ENCODE measurements at regions not wholly inside any gene's neighbourhood (a gene's known extent, or its start where the extent isn't known, plus 50 kb on each side); places are given as distances from the start of the nearest gene placed in this dataset.

GRCh38 chr2:78263571-78263970 lies 741.4 kb upstream of the LRRTM4 start:
- Histone ChIP-seq H3K27ac (ENCODE audit: low read depth, low read length) (no peak overlapping the region), H2AK5ac (ENCODE audit: low read length) (no peak overlapping the region), H3K36me3 (ENCODE audit: control insufficient read depth in 1 of 2, insufficient read depth in 2 of 2, low read length in 2 of 2) (no peaks in the 10 kb centered on the region), H3K14ac (ENCODE audit: low read length) (no peak overlapping the region), H3K9me3 (ENCODE audit: insufficient read depth, low read depth, low read length) (no peaks in the 10 kb centered on the region), H3K4ac (ENCODE audit: low read depth, low read length) (no peak overlapping the region), H3K79me2 (ENCODE audit: control insufficient read depth, insufficient read depth, low read length, poor library complexity) (no peaks in the 10 kb centered on the region), H2BK12ac (ENCODE audit: low read length) (no peak overlapping the region), H4K12ac (ENCODE audit: low read depth, low read length) (no peak overlapping the region), H3K4me1 (ENCODE audit: control insufficient read depth in 1 of 2, insufficient read depth in 2 of 2, low read length in 2 of 2) (no peaks in the 10 kb centered on the region), H3K27me3 (ENCODE audit: insufficient read depth, low read length) (no peaks in the 10 kb centered on the region), H3K18ac (ENCODE audit: low read length) (no peak overlapping the region), H3K79me1 (ENCODE audit: low read length) (no peaks in the 10 kb centered on the region), H4K91ac (ENCODE audit: low read depth, low read length) (no peak overlapping the region), H2AFZ (ENCODE audit: insufficient read depth, low read length, poor library complexity) (no peak overlapping the region), H3K4me2 (ENCODE audit: low read length) (no peak overlapping the region), H2BK120ac (ENCODE audit: insufficient read depth, low read length, poor library complexity) (no peak overlapping the region), H3K4me3 (ENCODE audit: low read depth, low read length) (no peak overlapping the region), H3K23ac (ENCODE audit: low read length) (no peak overlapping the region), H2BK5ac (ENCODE audit: low read depth, low read length, poor library complexity) (no peak overlapping the region), H4K8ac (ENCODE audit: low read depth, low read length) (no peak overlapping the region), H3K9ac (ENCODE audit: low read length) (no peak overlapping the region)
- WGBS (ENCODE audit: extremely low coverage, insufficient coverage, insufficient read length) = no CpG with 5 or more reads among the region's 1 CpG
- DNase-seq = no peak

- Histone ChIP-seq H3K27ac (ENCODE audit: low read depth, low read length) (no peak overlapping the region), H3K14ac (ENCODE audit: low read length) (no peak overlapping the region), H2BK120ac (ENCODE audit: insufficient read depth, low read length, poor library complexity) (no peak overlapping the region), H3K4me2 (ENCODE audit: low read length) (no peak overlapping the region), H2BK5ac (ENCODE audit: low read depth, low read length, poor library complexity) (no peak overlapping the region), H2AFZ (ENCODE audit: insufficient read depth, low read length, poor library complexity) (no peak overlapping the region), H3K4me1 (ENCODE audit: control insufficient read depth in 1 of 2, insufficient read depth in 2 of 2, low read length in 2 of 2) (no peaks in the 10 kb centered on the region), H2BK12ac (ENCODE audit: low read length) (no peak overlapping the region), H3K18ac (ENCODE audit: low read length) (no peak overlapping the region), H3K4me3 (ENCODE audit: low read depth, low read length) (no peak overlapping the region), H3K4ac (ENCODE audit: low read depth, low read length) (no peak overlapping the region), H4K8ac (ENCODE audit: low read depth, low read length) (no peak overlapping the region), H3K9ac (ENCODE audit: low read length) (no peak overlapping the region), H3K23ac (ENCODE audit: low read length) (no peak overlapping the region), H3K79me1 (ENCODE audit: low read length) (no peaks in the 10 kb centered on the region), H3K36me3 (ENCODE audit: control insufficient read depth in 1 of 2, insufficient read depth in 2 of 2, low read length in 2 of 2) (no peaks in the 10 kb centered on the region), H3K9me3 (ENCODE audit: insufficient read depth, low read depth, low read length) (no peaks in the 10 kb centered on the region), H4K12ac (ENCODE audit: low read depth, low read length) (no peak overlapping the region), H3K27me3 (ENCODE audit: insufficient read depth, low read length) (no peaks in the 10 kb centered on the region), H3K79me2 (ENCODE audit: control insufficient read depth, insufficient read depth, low read length, poor library complexity) (no peaks in the 10 kb centered on the region), H2AK5ac (ENCODE audit: low read length) (no peak overlapping the region), H4K91ac (ENCODE audit: low read depth, low read length) (no peak overlapping the region)
- no peak for DNase-seq
- WGBS (ENCODE audit: extremely low coverage, insufficient coverage, insufficient read length) = no CpG with 5 or more reads among the region's 2 CpGs
Measured at GRCh38 chr2:78264130-78264529, 742.0 kb upstream of the LRRTM4 start.

- Histone ChIP-seq H4K8ac (ENCODE audit: low read depth, low read length) (no peak overlapping the region), H3K18ac (ENCODE audit: low read length) (no peak overlapping the region), H4K12ac (ENCODE audit: low read depth, low read length) (no peak overlapping the region), H3K4ac (ENCODE audit: low read depth, low read length) (no peak overlapping the region), H3K27ac (ENCODE audit: low read depth, low read length) (no peak overlapping the region), H3K4me2 (ENCODE audit: low read length) (no peak overlapping the region), H3K4me3 (ENCODE audit: low read depth, low read length) (no peak overlapping the region), H3K27me3 (ENCODE audit: insufficient read depth, low read length) (no peaks in the 10 kb centered on the region), H3K36me3 (ENCODE audit: control insufficient read depth in 1 of 2, insufficient read depth in 2 of 2, low read length in 2 of 2) (peaks cover 0 to 3% of the 10 kb centered on the region in 2 experiments), H3K79me1 (ENCODE audit: low read length) (no peaks in the 10 kb centered on the region), H4K91ac (ENCODE audit: low read depth, low read length) (no peak overlapping the region), H2AFZ (ENCODE audit: insufficient read depth, low read length, poor library complexity) (no peak overlapping the region), H3K79me2 (ENCODE audit: control insufficient read depth, insufficient read depth, low read length, poor library complexity) (no peaks in the 10 kb centered on the region), H3K14ac (ENCODE audit: low read length) (no peak overlapping the region), H3K23ac (ENCODE audit: low read length) (no peak overlapping the region), H2BK12ac (ENCODE audit: low read length) (no peak overlapping the region), H3K9ac (ENCODE audit: low read length) (no peak overlapping the region), H3K9me3 (ENCODE audit: insufficient read depth, low read depth, low read length) (no peaks in the 10 kb centered on the region), H2BK5ac (ENCODE audit: low read depth, low read length, poor library complexity) (no peak overlapping the region), H3K4me1 (ENCODE audit: control insufficient read depth in 1 of 2, insufficient read depth in 2 of 2, low read length in 2 of 2) (no peaks in the 10 kb centered on the region), H2BK120ac (ENCODE audit: insufficient read depth, low read length, poor library complexity) (no peak overlapping the region), H2AK5ac (ENCODE audit: low read length) (no peak overlapping the region)
- WGBS (ENCODE audit: extremely low coverage, insufficient coverage, insufficient read length) = no CpG with 5 or more reads among the region's 5 CpGs
- DNase-seq = no peak
Measured at GRCh38 chr2:78281164-78281563, 744.3 kb upstream of the REG3G start.

GRCh38 chr2:78290581-78291214 lies 734.8 kb upstream of the REG3G start:
- H3K9me3 ChIP-seq (ENCODE audit: insufficient read depth, low read depth, low read length) = no peaks in the 10 kb centered on the region
- DNase-seq = no peak
- no peak overlapping the region for H4K8ac ChIP-seq (ENCODE audit: low read depth, low read length)
- no peak overlapping the region for H3K27ac ChIP-seq (ENCODE audit: low read depth, low read length)
- no peak overlapping the region for H2BK12ac ChIP-seq (ENCODE audit: low read length)
- no peak overlapping the region for H3K18ac ChIP-seq (ENCODE audit: low read length)
- H3K36me3 ChIP-seq (ENCODE audit: control insufficient read depth in 1 of 2, insufficient read depth in 2 of 2, low read length in 2 of 2) = no peaks in the 10 kb centered on the region
- H3K14ac ChIP-seq (ENCODE audit: low read length) = no peak overlapping the region
- no peak overlapping the region for H2BK120ac ChIP-seq (ENCODE audit: insufficient read depth, low read length, poor library complexity)
- H3K9ac ChIP-seq (ENCODE audit: low read length) = no peak overlapping the region
- no CpG with 5 or more reads among the region's 3 CpGs for WGBS (ENCODE audit: extremely low coverage, insufficient coverage, insufficient read length)
- no peaks in the 10 kb centered on the region for H3K4me1 ChIP-seq (ENCODE audit: control insufficient read depth in 1 of 2, insufficient read depth in 2 of 2, low read length in 2 of 2)
- H3K23ac ChIP-seq (ENCODE audit: low read length) = no peak overlapping the region
- no peaks in the 10 kb centered on the region for H3K79me2 ChIP-seq (ENCODE audit: control insufficient read depth, insufficient read depth, low read length, poor library complexity)
- H3K27me3 ChIP-seq (ENCODE audit: insufficient read depth, low read length) = no peaks in the 10 kb centered on the region
- H2BK5ac ChIP-seq (ENCODE audit: low read depth, low read length, poor library complexity) = no peak overlapping the region
- H3K79me1 ChIP-seq (ENCODE audit: low read length) = no peaks in the 10 kb centered on the region
- no peak overlapping the region for H4K12ac ChIP-seq (ENCODE audit: low read depth, low read length)
- no peak overlapping the region for H3K4me3 ChIP-seq (ENCODE audit: low read depth, low read length)
- H4K91ac ChIP-seq (ENCODE audit: low read depth, low read length) = no peak overlapping the region
- H3K4ac ChIP-seq (ENCODE audit: low read depth, low read length) = no peak overlapping the region
- no peak overlapping the region for H2AK5ac ChIP-seq (ENCODE audit: low read length)
- no peak overlapping the region for H2AFZ ChIP-seq (ENCODE audit: insufficient read depth, low read length, poor library complexity)
- no peak overlapping the region for H3K4me2 ChIP-seq (ENCODE audit: low read length)

All from trophoblast cell (in vitro differentiated cells and primary cell).